GM12878 (cell line): ENCODE measurements at regions not wholly inside any gene's neighbourhood (a gene's known extent, or its start where the extent isn't known, plus 50 kb on each side); places are given as distances from the start of the nearest gene placed in this dataset.

Experiments used
- ATAC-seq: fragments of 200-7000 bp; cut with Tn5 transposase; 3 replicates; pipeline ENCODE4 v1.9.1; 2020; ENCODE audit warnings: mild to moderate bottlenecking, moderate library complexity
- BruUV-seq: library from RNA; stranded (reverse); fragments of 400-500 nt; replicated peaks from 2 replicates; lab custom pipeline; 2021; lab: Mats Ljungman, UMichigan
- CTCF ChIA-PET: fragments of 300-600 bp; sonication (Branson Sonifier 250); formaldehyde crosslinking; extraction: SDS; loops from one replicate; lab custom pipeline; 2021; ENCODE audit warnings: inconsistent platforms; lab: Yijun Ruan, JAX
- POLR2A ChIA-PET: fragments of 350-600 bp; formaldehyde crosslinking; extraction: SDS; loops from one replicate; lab custom pipeline; 2021; ENCODE audit warnings: inconsistent platforms; lab: Charles Lee
- RAD21 ChIA-PET: fragments of 300-600 bp; sonication (Branson Sonifier 250); formaldehyde crosslinking; loops from one replicate; lab custom pipeline; 2023; ENCODE audit warnings: antibody characterized with exemption; ENCODE audit not compliant: unreplicated experiment; lab: Charles Lee
- SMC1A ChIA-PET: fragments of 300-600 bp; sonication (Branson Sonifier 250); formaldehyde crosslinking; loops from one replicate; lab custom pipeline; 2023; ENCODE audit not compliant: unreplicated experiment, uncharacterized antibody; lab: Charles Lee
- DNase-seq: peaks from one replicate; pipeline ENCODE4 v3.0.0-alpha.2; 2011; ENCODE audit warnings: low read depth, low spot score
- FAIRE-seq: peaks from 3 replicates; lab custom pipeline; 2011; peaks lifted over from hg19 to GRCh38; lab: Jason Lieb, UNC
- H2AFZ ChIP-seq: 2 replicates; pipeline ENCODE4 v1.6.0; 2011; ENCODE audit warnings: low read depth, low read length, control low read depth; ENCODE audit not compliant: control insufficient read depth
- H3K27ac ChIP-seq: 2 replicates; pipeline ENCODE4 v1.5.1; 2011; ENCODE audit warnings: control low read depth; ENCODE audit not compliant: control insufficient read depth, insufficient read depth
- H3K27me3 ChIP-seq, 2 experiments: replicated peaks in 1 of 2; 2 replicates each; pipeline versions ENCODE4 v1.6.0 to v1.6.1; 2011; ENCODE audit warnings: low read length in 1 of 2; ENCODE audit not compliant: control insufficient read depth in 2 of 2, insufficient read depth in 2 of 2
- H3K36me3 ChIP-seq, 2 experiments: 2 replicates each; pipeline ENCODE4 v1.5.1; 2011; ENCODE audit warnings: low read length in 1 of 2; ENCODE audit not compliant: control insufficient read depth in 2 of 2, insufficient read depth in 2 of 2
- H3K4me1 ChIP-seq: 2 replicates; pipeline ENCODE4 v1.6.1; 2011; ENCODE audit warnings: mild to moderate bottlenecking, low read length, moderate library complexity, mixed read lengths; ENCODE audit not compliant: control insufficient read depth, insufficient read depth
- H3K4me2 ChIP-seq: 2 replicates; pipeline ENCODE4 v1.6.0; 2011; ENCODE audit warnings: control low read depth; ENCODE audit not compliant: control insufficient read depth, insufficient read depth
- H3K4me3 ChIP-seq: fragments of 200-600 bp; sonication (generic); 2 replicates; pipeline ENCODE4 v1.5.1; 2016
- H3K79me2 ChIP-seq: 2 replicates; pipeline ENCODE4 v1.6.0; 2011; ENCODE audit warnings: low read length; ENCODE audit not compliant: control insufficient read depth, insufficient read depth
- H3K9ac ChIP-seq: 2 replicates; pipeline ENCODE4 v1.8.0; 2011; ENCODE audit warnings: low read length, control low read depth, mixed read lengths; ENCODE audit not compliant: control insufficient read depth, insufficient read depth
- H3K9me3 ChIP-seq: replicated peaks from 3 replicates; pipeline ENCODE4 v1.5.1; 2011; ENCODE audit warnings: mild to moderate bottlenecking, low read length; ENCODE audit not compliant: control insufficient read depth, insufficient read depth
- H4K20me1 ChIP-seq: 2 replicates; pipeline ENCODE4 v1.6.0; 2011; ENCODE audit not compliant: control insufficient read depth, insufficient read depth
- BCL3 ChIP-seq: IDR thresholded peaks from 2 replicates; pipeline ENCODE4 v1.6.1; 2011; ENCODE audit warnings: borderline replicate concordance, low read depth, mild to moderate bottlenecking, moderate library complexity, low read length; ENCODE audit not compliant: insufficient read depth, poor library complexity, severe bottlenecking
- BHLHE40 ChIP-seq, 2 experiments: fragments of 450-650 bp in 1 of 2; IDR thresholded peaks; 2 replicates each; pipeline ENCODE4 v1.6.1; 2011 to 2017; ENCODE audit warnings: low read depth in 2 of 2, borderline replicate concordance in 1 of 2, improper control_type of control experiment in 1 of 2, low read length in 1 of 2, mild to moderate bottlenecking in 1 of 2
- CEBPZ ChIP-seq: fragments of 150-350 bp; IDR thresholded peaks from 2 replicates; pipeline ENCODE4 v1.6.1; 2016; ENCODE audit warnings: low read depth, low read length
- IKZF1 ChIP-seq: fragments of 450-650 bp; conservative IDR thresholded peaks from 2 replicates; pipeline ENCODE4 v1.6.1; 2017; ENCODE audit warnings: antibody characterized with exemption, mild to moderate bottlenecking
- IRF4 ChIP-seq: IDR thresholded peaks from 2 replicates; pipeline ENCODE4 v1.6.1; 2011; ENCODE audit warnings: low read depth, low read length
- MEF2A ChIP-seq: IDR thresholded peaks from 2 replicates; pipeline ENCODE4 v1.6.1; 2011; ENCODE audit warnings: low read depth, mild to moderate bottlenecking, low read length, moderate library complexity; ENCODE audit not compliant: insufficient read depth
- MTA3 ChIP-seq: IDR thresholded peaks from 2 replicates; pipeline ENCODE4 v1.6.1; 2012; ENCODE audit warnings: low read length, inconsistent platforms, borderline replicate concordance
- RBBP5 ChIP-seq: fragments of 200-600 bp; sonication (generic); conservative IDR thresholded peaks from 2 replicates; pipeline ENCODE4 v1.6.1; 2016
- SMAD5 ChIP-seq: IDR thresholded peaks from 2 replicates; pipeline ENCODE4 v1.6.1; 2016; ENCODE audit warnings: antibody characterized with exemption, low read depth
- TARDBP ChIP-seq: IDR thresholded peaks from 2 replicates; pipeline ENCODE4 v1.6.1; 2016; ENCODE audit warnings: borderline replicate concordance
- TCF12 ChIP-seq: IDR thresholded peaks from 2 replicates; pipeline ENCODE4 v1.6.1; 2011; ENCODE audit warnings: low read depth, mild to moderate bottlenecking, low read length
- WRNIP1 ChIP-seq: IDR thresholded peaks from 2 replicates; pipeline ENCODE4 v1.6.1; 2011; ENCODE audit warnings: low read depth, low read length, improper control_type of control experiment, borderline replicate concordance
- ZBED1 ChIP-seq: IDR thresholded peaks from 2 replicates; pipeline ENCODE4 v1.6.1; 2016; ENCODE audit warnings: borderline replicate concordance
- ZNF217 ChIP-seq: fragments of 450-650 bp; IDR thresholded peaks from 2 replicates; pipeline ENCODE4 v1.6.1; 2017; ENCODE audit warnings: antibody characterized with exemption, mild to moderate bottlenecking
- ZNF592 ChIP-seq: fragments of 450-650 bp; IDR thresholded peaks from 2 replicates; pipeline ENCODE4 v1.6.1; 2017; ENCODE audit warnings: mild to moderate bottlenecking, moderate library complexity
- in situ Hi-C: fragments of 300-500 bp; cut with MboI; formaldehyde crosslinking; loops from 9 replicates; pipeline ENCODE4 v1.14.3; 2018; ENCODE audit warnings: mixed read lengths
- intact Hi-C: fragments of 100-400 bp; cut with micrococcal nuclease; formaldehyde crosslinking; loops from one replicate; pipeline ENCODE4 v1.14.2; 2022; ENCODE audit not compliant: unreplicated experiment

GRCh38 chr2:128619471-128620325 is 301.0 kb upstream of the HS6ST1 start (continued):
- TF ChIP-seq WRNIP1, result no peak
- TF ChIP-seq ZNF592, result no peak
- no peak for TF ChIP-seq IKZF1
- TF ChIP-seq MTA3, result no peak
- TF ChIP-seq BHLHE40 (IDR thresholded peaks at IDR 0.05; ENCODE audit: borderline replicate concordance in 1 of 2, low read depth in 2 of 2, low read length in 1 of 2), result no peak

GRCh38 chr2:128621074-128621473 is 302.4 kb upstream of the HS6ST1 start:
- no peak overlapping the region for H3K27ac ChIP-seq
- no peak for ATAC-seq
- no peaks in the 10 kb centered on the region for H3K9me3 ChIP-seq
- no peaks in the 10 kb centered on the region for H3K27me3 ChIP-seq
- no peak overlapping the region for H2AFZ ChIP-seq
- peaks cover 14% of the 10 kb centered on the region for H3K4me1 ChIP-seq
- H3K9ac ChIP-seq, result no peak overlapping the region
- ChIA-PET POLR2A (no interaction called here), SMC1A (no interaction called here), CTCF (no interaction called here), RAD21 (no interaction called here)
- intact Hi-C loops, result no loop called here
- H3K36me3 ChIP-seq, result no peaks in the 10 kb centered on the region
- no peaks in the 10 kb centered on the region for H3K79me2 ChIP-seq
- no peak for DNase-seq
- no peak for FAIRE-seq
- no peaks in the 10 kb centered on the region for H4K20me1 ChIP-seq
- no TSS peak for BruUV-seq
- H3K4me3 ChIP-seq, result no peak overlapping the region
- no peak overlapping the region for H3K4me2 ChIP-seq
- in situ Hi-C loops, result no loop called here
- TF ChIP-seq MEF2A (no peak), CEBPZ (no peak), ZBED1 (no peak), SMAD5 (no peak), ZNF217 (no peak), TCF12 (no peak), RBBP5 (no peak), BCL3 (no peak), TARDBP (no peak), IRF4 (no peak)
